ENCODE measurements at regions not wholly inside any gene's neighbourhood (a gene's known extent, or its start where the extent isn't known, plus 50 kb on each side); places are given as distances from the start of the nearest gene placed in this dataset.

DNA sequence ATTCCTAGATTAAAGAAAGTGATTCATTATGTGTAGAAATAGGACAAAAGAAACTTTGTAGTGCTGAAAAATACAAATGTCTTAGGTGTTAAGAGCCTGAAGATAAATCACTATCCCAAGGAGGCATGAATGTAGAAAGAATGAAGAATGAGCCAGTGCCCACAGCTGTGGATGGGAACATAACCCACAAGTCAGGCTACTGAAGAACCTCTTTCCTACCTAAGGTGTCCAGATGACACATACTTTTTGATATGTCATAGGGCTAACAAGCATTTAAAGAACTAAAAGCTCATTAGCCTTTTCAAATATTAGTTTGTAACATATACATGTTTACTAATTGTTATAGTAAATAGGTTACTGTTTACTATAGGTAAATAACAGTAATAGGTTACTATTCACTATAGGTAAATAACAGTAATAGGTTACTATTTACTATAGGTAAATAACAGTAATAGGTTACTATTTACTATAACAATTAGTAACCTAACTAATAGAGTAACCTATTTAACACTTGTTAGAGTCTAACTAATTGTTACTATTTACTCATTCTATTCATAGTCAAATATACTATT lies 275.0 kb upstream of the KYNU start:
- no peak for TF ChIP-seq CTCF (IDR thresholded peaks at IDR 0.05)
- no peak for TF ChIP-seq POLR2A (IDR thresholded peaks at IDR 0.05)
- no peak for TF ChIP-seq POLR2AphosphoS5 (IDR thresholded peaks at IDR 0.05)
- no peak for TF ChIP-seq EP300 (IDR thresholded peaks at IDR 0.05)

All from upper lobe of left lung (tissue), 4 donors.